ENCODE measurements at regions not wholly inside any gene's neighbourhood (a gene's known extent, or its start where the extent isn't known, plus 50 kb on each side); places are given as distances from the start of the nearest gene placed in this dataset.

GRCh38 chr4:111535792-111536191, 609.5 kb upstream of the FAM241A start:
- TF ChIP-seq CTCF (IDR thresholded peaks at IDR 0.05), result no peak
- TF ChIP-seq POLR2A (IDR thresholded peaks at IDR 0.05), result no peak
- no peak for TF ChIP-seq EP300 (IDR thresholded peaks at IDR 0.05)
